Umbilical cord (tissue), 1 donor: ENCODE measurements at regions not wholly inside any gene's neighbourhood (a gene's known extent, or its start where the extent isn't known, plus 50 kb on each side); places are given as distances from the start of the nearest gene placed in this dataset.

ENCODE experiments used
- DNase-seq: peaks from one replicate; pipeline ENCODE4 v3.0.0-alpha.2; 2015; ENCODE audit warnings: low spot score

DNA sequence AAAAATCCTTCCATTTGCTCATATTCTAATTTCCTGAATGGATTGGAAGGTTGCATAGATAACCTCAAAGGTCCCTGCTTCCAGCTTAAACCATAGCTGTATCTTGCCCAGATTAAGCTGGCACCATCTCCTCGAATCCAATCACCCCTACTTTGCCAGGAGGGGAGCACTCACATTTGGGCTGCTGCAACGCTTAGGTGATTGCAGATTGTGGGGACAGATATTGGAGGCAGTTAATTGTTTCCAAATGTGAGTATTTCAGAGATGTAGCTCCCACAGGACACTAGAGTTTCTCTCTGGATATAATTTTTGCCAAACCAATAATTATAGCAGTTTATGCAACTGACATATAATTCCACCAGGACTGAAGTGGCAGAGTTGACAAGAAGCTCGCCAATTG lies 53.5 kb upstream of the ACSL1 start:
- no peak for DNase-seq

DNA sequence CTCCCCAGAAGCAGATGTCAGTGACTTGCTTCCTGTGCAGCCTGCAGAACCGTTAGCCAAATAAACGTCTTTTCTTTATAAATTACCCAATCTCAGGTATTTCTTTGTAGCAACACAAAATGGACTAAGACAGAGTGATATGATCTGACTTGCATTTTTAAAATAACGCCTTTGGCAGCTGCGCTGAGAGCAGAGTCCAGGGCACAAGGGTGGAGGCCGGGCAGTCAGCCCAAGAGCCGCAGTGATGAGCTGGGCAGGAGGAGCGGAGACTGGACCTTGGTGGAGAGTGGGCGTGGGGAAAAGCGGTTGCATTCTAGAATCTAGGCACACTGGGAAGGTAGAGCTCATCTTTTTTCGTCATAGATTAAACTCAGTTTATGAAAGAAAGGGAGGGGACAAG lies 56.5 kb upstream of the ACSL1 start:
- DNase-seq: no peak

DNA sequence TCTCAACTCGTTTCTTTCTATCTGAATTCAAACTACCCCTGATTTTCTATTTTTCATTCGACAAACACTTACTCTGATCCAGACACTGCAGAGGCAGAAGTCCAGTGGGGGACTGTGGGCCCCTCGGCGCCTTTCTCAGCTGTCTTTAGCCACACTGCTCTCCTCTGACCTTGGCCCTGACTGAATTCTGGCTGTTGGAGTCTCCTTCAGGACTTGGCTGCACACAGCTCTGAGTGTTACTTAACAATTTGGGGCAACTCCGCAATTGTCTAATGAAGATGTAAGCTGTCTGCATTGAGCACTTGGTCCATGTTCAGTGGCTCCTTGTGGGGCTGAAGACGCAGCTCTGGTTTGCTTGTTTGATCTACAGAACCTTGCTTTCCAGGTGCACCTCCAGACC lies 57.3 kb upstream of the ACSL1 start:
- DNase-seq: no peak

DNA sequence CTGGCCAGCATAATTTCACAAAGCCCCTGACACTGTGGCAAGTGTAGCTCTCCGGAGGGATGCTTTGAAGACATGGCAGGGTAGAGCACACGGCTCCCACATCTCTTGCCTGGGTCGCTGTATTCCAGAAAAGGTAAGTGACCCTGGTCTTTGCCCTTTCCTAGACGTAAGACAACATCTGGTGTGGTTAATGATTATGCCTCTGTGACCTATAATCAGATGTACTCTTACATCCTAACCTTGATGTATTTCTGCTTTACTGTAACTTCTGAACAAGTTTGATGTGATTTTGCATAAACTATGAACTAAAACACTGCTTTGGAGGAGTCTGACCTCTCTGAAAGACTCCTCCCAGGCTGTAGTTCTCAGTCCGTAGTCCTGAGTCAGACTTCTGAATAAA lies 59.1 kb upstream of the ACSL1 start:
- no peak for DNase-seq

DNA sequence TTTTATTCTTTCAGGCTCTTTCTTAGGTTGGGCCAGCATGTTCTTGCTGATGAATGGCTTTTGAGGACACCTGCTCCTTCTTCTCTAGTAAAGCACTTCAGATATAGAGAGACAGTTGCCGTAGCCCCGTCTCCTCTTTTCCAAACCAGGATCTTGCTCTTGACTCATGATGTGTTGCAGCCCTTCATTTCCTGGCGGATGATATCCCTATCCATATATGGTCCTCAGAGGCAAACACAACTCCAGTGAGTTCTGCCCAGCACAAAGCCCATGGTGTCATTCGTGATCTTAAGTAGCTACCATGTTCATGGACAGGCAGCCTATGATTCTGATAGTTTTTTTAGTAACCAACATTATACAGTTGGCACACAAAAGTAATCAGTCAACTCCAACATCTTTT lies 59.8 kb upstream of the ACSL1 start:
- DNase-seq: no peak

DNA sequence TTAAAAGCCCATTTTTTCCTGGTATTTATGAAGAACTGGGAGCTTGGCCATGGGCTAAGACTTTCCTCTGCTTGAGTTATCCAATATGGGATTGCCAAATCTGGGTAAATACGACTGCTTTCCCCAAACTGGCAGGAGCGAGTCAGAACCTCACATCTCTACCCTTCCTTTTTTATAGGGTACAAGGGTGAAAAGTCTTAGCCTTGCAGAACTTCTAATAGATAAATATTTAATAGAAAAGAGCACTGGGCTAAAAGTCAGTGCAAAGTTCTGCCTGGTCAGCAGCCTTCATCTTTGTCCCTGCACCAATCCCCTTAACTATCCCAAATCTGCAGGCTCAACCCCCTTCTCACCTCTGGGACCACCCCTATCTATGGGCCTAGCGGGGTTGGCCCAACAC lies 61.6 kb upstream of the ACSL1 start:
- DNase-seq: no peak

DNA sequence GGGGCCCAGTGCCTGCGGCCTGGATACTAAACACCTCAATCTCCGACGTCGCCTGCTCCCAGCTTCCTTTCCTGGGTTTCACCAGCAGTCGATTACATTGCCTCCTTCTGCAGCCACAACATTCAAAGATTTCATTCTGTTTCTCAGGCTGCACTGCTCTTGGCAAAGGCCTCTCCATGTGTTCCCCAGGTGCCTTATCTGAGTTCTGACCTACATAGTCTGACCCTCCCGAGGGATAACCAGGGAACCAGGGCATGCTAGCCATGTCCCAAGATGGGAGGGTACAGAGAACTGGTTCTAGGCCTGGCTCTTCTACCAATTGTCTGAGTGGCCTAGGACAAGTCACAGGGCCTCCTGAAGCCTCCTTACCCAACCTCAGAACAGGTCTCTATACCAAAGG lies 62.2 kb upstream of the ACSL1 start:
- DNase-seq: no peak

DNA sequence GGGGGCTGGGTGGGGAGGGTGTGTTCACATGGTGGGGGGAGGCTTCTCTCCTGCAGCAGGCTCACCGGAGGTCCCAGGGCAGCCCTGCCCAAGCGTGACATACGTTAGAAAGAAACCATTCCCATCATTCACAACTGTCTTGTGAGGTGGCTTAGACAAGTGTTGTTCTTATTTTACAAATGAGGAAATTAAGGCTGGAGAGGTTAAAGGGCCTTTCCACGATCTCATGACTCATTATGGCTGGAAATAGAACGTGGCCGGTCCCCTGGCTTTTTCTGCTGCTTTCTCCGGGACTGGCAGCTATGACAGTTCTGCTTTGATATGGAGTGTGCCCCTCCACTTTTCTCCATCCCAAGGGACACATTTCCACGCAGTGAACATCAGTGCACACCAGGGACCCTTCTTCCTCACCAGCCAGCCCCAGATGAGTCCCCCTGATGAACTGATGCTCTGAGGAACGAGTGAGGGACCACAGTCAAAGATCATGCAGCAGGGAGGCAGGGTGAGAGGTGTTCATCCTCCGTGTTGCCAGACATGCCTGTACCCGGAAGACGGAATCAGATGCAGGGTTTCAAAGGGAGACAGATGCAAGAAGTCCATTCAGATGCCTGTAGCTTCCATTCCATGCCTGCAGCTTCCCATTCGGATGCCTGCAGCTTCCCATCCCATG lies 64.0 kb upstream of the ACSL1 start:
- DNase-seq: no peak

DNA sequence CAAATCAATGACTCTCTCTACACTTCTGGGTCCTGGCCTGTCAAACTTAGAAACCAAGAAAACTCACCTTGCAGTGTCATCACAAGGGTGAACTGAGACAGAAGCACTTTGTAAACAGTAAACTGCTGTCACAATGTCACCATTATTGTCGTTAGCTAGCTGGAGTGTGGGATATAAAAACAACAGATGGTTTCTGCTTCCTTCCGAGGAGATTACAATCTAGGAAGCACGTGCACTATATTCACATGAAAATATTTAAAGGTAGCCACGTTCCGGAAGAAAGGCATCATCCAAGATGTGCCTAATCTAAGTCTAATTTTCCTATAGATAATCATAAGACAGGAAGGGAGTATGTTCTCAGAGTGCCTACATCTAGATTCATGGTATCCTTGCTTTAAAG lies 64.7 kb upstream of the ACSL1 start:
- no peak for DNase-seq

DNA sequence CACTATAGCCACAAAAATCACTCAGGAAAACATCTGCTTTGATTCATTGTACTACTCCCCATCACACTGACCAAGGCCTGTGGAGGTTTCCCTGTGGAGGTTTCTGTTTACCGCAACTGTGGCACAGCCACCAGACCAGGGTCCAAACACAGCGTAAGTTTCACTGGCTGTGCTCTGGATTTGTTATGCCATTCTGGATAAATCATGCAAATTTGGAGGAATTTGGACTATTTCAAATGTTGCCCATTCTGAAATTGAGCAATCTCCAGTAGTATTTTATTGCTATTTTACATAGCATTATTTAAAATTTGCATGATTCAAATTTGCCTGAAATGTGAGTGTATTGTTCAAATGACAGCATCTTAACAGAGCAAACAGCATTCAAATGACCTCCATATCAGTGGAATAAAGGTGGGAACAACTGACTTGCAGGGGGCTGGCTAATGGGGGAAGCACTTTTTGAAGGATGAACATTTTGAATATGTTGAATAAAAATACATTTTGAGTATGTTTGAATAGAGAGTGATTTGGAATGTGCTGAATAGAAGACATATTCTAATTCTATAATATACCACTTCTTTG lies 66.1 kb upstream of the ACSL1 start:
- DNase-seq: no peak

DNA sequence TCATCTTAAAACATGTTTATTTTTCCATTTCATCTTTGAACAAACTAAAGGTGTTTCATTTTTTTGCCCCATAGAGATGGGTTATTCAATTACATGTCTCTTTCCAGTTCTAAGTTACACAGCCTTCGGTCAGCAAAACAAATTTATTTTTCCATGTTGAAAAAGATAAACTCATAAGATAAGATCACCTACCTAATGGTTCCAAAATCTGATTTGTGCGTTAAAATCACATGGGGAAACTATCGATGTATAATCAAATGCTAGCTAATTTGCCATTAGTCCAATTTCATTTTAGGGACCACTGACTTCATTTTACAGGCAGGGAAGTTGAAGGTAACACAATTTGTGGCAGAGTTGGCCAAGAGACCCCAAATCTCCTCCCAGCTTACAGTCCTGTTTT lies 67.2 kb upstream of the ACSL1 start:
- no peak for DNase-seq

DNA sequence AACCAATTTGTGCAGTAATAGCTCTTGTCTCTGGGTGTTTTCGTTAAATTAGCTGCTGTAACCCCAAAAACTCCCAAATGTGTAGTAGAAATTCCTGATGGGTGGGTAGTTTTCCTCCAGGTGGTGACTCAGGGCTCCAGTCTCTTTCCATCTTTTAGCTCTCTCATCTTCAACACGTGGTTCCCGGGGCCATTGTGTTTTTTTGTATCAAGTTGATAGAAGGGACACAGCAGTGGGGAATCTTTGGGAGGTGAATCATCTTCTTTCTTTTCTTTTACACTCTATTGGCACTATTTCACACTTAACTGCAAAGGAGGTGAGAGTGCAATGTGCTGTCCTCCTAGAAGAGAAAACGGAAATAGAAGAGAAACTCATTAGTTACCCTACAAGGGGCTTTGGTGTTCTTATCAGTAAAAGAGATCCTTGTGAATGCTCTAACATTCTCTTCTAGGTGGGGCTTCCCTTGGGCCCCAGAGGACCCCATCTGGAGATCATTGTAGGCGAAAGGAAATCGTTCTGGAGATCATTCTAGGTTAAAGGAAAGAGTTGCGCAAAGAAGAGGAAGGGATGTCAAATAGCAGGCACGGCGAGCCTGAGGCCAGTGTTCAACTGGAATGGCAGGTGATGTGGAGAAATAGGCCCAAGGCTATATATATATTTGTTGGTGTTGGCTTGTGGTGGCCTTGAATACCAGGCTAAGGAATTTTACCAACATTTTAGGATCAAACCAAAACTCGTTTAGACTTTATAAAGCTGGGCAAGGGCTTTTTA lies 68.2 kb upstream of the ACSL1 start:
- DNase-seq: no peak

DNA sequence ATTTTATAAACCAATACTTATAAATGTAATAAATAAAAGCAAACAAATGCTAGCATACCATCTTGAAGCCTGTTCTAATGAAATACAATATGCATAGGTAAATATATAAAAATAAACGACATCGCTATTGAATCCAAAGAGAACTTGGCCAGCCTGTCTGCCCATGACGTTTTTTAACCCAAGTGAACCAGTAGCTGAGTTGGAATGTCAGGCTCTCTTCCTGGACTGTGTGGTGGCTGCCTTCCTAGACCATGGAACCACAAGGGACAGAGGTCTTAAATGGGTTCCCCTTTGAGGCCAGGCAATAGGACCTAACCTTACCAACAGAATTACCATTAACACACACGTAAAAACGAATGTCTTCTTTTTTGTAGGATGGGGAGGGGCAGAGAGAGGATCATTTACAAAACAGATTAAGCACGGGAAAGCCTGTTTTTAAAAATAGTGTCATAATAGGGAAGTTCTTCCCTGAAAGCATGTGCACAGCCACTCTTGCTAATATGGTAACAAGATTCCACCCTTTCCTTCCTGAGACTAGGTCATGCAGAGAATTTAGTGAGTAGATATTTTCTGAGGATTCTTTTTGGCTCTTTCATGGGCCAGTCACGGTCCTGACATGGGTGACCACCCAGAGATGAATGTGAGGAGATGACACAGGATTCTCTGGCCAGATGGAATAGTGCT lies 69.4 kb upstream of the ACSL1 start:
- DNase-seq: no peak

DNA sequence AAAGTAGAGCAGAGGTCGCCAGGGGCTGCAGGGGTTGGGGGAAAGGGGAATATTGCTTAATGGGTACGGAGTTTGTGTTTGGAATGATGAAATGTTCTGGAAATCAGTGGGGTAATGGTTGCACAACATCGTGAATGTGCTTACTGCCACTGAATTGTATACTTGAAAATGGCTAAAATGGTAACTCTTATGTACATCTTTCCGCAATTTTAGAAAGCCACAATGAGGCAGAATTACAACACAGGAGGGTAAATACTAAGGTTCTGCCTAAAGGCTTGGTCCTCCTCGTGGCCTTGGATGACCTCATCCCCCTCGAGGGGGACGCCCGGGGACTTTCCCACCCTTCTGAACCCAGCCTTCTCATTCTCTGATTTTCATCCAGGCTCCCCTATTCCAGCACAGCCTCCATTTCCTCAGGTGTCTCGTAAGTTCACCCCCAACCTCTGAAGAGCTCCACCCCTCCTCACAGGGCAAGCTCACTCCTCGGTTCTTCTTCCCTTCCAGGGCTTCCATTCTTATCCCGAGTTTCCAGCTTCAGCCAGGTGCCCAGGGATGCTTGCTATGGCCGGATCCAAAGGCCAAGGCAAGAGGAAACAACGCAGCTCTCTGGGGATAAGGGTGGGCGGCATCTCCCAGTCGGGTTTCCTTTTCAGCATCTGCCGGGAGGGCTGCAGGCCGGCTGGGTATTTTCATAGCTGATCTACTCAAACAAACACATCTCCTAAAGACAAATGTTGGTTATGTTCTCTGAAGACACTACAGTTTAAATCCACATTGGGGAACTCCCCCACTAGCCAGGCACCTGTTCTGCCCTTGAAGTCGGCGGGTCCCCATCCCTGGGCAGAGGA lies 71.3 kb upstream of the ACSL1 start:
- no peak for DNase-seq

DNA sequence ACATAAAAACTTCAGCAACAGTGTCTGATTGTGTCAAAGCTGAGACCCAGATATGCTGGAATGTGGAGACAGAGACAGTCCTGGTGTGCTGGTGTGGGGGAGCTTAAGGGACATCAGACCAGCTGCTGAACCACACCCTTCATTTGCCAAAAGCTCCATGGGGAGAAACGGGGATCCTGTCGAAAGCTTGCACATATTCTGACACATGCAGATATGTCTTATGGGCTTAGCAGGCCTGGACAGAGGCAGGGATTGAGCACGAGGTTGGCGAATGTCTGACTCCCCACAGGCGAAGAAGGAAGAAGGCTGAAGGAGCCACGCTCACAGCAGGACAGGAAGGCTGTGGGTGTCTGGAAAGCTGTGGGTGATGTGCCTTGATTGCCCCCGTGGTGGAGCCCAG lies 72.1 kb upstream of the ACSL1 start:
- no peak for DNase-seq

DNA sequence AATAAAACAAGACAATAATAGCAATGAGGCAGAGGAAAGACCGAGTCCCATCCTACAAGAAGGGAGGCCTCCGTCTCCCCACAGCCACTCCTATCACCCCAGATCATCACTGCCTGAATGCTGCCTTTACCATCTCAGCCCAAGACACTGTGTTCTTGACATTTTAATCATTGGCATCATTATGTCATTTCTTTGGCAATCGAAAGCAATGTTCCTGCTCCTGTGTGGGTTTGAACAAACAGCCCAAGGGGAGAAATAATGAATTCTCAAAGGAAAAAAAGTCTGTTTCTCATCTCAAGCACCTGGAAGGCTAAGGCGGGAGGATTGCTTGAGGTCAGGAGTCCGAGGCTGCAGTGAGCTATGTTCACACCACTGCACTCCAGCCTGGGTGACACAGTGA lies 73.0 kb upstream of the ACSL1 start:
- no peak for DNase-seq

DNA sequence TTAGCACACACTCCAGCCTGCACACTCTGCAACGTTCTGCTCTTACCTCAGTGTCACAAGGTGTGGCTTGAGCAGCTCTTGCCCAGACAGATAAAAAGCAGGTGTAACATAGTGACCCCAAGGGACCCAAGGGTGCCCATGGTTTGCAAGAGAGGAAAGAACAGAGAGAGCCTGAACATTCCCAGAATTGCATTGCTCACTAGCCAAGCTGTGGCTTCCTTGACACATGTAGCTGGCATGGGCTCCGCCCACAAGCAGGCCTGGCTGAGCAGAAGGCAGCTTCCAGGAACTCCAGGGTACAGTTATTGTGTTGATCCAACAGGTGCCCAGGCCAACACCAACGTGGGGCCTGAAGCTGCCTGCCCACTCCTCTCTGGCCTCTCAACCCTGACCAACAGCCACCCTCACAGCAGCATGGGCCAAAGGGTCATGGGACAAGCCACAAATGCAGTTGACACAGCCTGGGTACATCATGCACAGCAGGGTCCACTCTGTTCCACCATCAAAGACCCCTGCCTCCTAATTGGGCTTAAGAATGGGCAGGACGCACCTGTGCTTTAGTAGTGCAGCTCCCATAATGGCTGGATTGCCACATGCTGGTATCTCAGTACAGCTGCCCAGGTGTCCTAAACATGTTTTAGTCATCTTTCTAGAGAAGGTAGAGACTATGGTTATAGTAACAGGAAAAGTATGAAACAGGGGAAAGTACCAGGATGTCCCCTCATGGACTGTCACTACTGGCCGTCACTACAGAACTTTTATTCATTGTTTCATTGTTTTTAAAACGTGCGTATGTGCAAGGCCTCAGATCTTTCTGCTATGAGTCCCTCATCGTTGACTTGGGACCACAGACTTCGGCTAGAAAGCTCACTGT lies 73.7 kb upstream of the ACSL1 start:
- no peak for DNase-seq

DNA sequence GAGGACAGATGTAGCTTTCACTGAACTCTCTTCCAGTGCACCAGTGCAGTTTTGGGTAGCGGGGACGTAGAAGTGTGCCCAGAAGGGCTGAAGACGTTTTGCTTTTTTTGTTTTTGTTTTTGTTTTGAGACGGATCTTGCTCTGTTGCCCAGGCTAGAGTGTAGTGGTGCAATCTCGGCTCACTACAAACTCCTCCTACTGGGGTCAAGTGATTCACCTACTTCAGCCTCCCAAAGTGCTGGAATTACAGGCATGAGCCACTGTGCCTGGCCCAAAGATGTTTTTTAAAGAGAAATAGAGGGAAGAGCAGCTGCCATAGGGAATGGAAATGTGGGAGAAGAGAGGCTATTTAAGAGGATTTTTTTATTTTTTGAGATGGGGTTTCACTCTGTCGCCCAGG lies 74.4 kb upstream of the ACSL1 start:
- DNase-seq: no peak

DNA sequence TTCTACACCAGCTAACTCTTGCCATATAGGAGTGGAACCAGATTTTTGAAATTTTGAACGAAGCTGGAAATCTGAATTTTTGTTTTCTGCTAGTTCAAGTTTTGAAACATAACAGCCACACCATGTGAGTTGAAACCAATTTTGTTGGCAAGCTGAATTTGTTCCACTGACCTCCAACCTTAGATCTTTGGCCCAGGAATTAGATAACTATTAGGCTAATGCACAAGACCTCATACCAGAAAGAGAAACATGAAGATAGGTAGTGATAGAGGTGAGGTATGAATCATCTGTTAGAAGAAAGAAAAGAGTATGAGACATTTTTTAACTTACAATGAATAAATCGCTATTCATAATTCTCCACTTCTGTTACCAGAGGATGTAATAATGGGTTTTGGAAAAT lies 76.8 kb upstream of the ACSL1 start:
- no peak for DNase-seq

DNA sequence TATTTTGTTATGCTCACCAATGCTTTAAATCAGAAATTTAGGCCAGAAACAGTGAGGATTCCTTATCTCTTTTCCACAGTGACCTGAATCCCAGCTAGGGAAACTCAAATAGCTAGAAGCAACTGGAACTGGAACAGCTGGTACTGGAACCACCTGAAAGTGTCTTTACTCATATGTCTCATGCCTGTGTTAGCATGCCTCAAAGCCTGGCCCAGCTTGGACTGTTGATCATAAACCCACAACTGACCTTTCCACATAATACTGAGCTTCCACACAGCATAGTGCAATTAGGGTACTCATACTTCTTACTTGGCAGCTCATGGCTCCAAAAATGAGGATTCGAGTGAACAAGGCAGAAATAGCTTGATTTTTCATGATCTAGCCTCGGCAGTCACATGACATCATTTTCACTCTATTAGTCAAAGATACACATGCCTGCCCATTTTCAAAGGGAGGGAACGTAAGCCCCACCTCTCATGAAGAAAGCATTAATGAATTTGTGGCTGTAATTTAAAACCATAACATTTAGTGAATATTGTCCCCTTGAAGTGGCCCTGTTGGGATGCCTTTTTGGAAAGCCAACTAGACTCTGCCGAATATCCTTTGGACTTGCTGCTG lies 80.8 kb upstream of the ACSL1 start:
- DNase-seq: no peak
